Lower lobe of right lung (tissue), 2 donors: ENCODE measurements at regions not wholly inside any gene's neighbourhood (a gene's known extent, or its start where the extent isn't known, plus 50 kb on each side); places are given as distances from the start of the nearest gene placed in this dataset.
"Not testable (repeated sequence)": the region's sequence is repeated elsewhere in the genome, so short reads cannot be mapped to it uniquely, and the experiment has no call there.

Experiments
- ATAC-seq, 2 donors: fragments of 200-7000 bp; cut with Tn5 transposase; one replicate each; pipeline ENCODE4 v1.9.1; 2020 to 2022; ENCODE audit warnings: mild to moderate bottlenecking in 2 of 2, moderate library complexity in 2 of 2
- DNase-seq: peaks from one replicate; pipeline ENCODE4 v3.0.0-alpha.2; 2020
- H3K27ac ChIP-seq: fragments of 200-600 bp; one replicate; pipeline ENCODE4 v1.8.0; 2022
- H3K27me3 ChIP-seq: fragments of 200-600 bp; one replicate; pipeline ENCODE4 v1.8.0; 2022; ENCODE audit warnings: low read depth
- H3K36me3 ChIP-seq: fragments of 200-600 bp; one replicate; pipeline ENCODE4 v1.8.0; 2022; ENCODE audit warnings: mild to moderate bottlenecking
- H3K4me1 ChIP-seq: fragments of 200-600 bp; one replicate; pipeline ENCODE4 v1.8.0; 2022
- H3K4me3 ChIP-seq: fragments of 200-600 bp; one replicate; pipeline ENCODE4 v1.8.0; 2022; ENCODE audit warnings: mild to moderate bottlenecking
- H3K9me3 ChIP-seq: fragments of 200-600 bp; one replicate; pipeline ENCODE4 v1.8.0; 2022
- CTCF ChIP-seq: fragments of 200-600 bp; IDR thresholded peaks from one replicate; pipeline ENCODE4 v1.8.0; 2022; ENCODE audit warnings: antibody characterized with exemption, mild to moderate bottlenecking
- intact Hi-C: fragments of 100-400 bp; cut with DNase I; formaldehyde crosslinking; loops from one replicate; pipeline ENCODE4 v1.11.0; 2022
- donor health status: DM: no; HTN: yes; CAD: no; lungs with severe emphysema.

GRCh38 chr6:71088166-71088565, 131.3 kb upstream of the B3GAT2 start:
- Histone ChIP-seq H3K27me3 (no peaks in the 10 kb centered on the region), H3K4me3 (no peak overlapping the region), H3K27ac (no peak overlapping the region), H3K4me1 (no peaks in the 10 kb centered on the region), H3K9me3 (no peaks in the 10 kb centered on the region), H3K36me3 (no peaks in the 10 kb centered on the region)
- ATAC-seq (no peak), DNase-seq (no peak)
- intact Hi-C loops = no loop called here
- no peak for TF ChIP-seq CTCF

DNA sequence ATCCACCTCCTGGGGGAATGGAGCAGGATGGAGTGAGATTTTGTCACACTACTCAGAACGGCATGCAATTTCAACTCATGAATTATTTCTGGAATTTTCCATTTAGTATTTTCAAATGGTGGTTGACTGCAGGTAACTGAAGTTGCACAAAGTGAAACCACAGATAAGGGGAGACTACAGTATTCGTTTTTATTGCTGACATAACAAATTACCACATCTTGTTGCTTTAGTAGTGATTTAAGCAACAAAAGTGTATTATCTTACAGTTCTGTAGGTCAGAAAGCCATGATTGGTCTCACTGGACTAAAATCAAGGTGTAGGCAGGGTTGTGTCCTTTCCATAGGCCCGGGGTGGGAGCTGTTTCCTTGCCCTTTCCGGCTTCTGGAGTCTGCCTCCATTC, 133.4 kb upstream of the B3GAT2 start:
- no peaks in the 10 kb centered on the region for H3K36me3 ChIP-seq
- no peaks in the 10 kb centered on the region for H3K9me3 ChIP-seq
- DNase-seq (no peak), ATAC-seq (no peak)
- no peak for TF ChIP-seq CTCF
- intact Hi-C loops = no loop called here
- no peaks in the 10 kb centered on the region for H3K27me3 ChIP-seq
- no peak overlapping the region for H3K27ac ChIP-seq
- no peak overlapping the region for H3K4me3 ChIP-seq
- H3K4me1 ChIP-seq = no peaks in the 10 kb centered on the region

- no peaks in the 10 kb centered on the region for H3K36me3 ChIP-seq
- H3K4me1 ChIP-seq = no peaks in the 10 kb centered on the region
- no peak for TF ChIP-seq CTCF
- no peak for DNase-seq
- ATAC-seq = no peak
- H3K9me3 ChIP-seq = no peaks in the 10 kb centered on the region
- H3K4me3 ChIP-seq = no peak overlapping the region
- intact Hi-C loops = no loop called here
- no peaks in the 10 kb centered on the region for H3K27me3 ChIP-seq
- no peak overlapping the region for H3K27ac ChIP-seq
Measured at GRCh38 chr6:71091167-71091566, 134.3 kb upstream of the B3GAT2 start.

- DNase-seq = no peak
- Histone ChIP-seq H3K4me3 (no peak overlapping the region), H3K36me3 (no peaks in the 10 kb centered on the region), H3K4me1 (no peaks in the 10 kb centered on the region), H3K27ac (no peak overlapping the region), H3K9me3 (no peaks in the 10 kb centered on the region), H3K27me3 (no peaks in the 10 kb centered on the region)
- no peak for TF ChIP-seq CTCF
- intact Hi-C loops = no loop called here
- no peak for ATAC-seq
Measured at GRCh38 chr6:71091956-71092355, 135.1 kb upstream of the B3GAT2 start.

DNA sequence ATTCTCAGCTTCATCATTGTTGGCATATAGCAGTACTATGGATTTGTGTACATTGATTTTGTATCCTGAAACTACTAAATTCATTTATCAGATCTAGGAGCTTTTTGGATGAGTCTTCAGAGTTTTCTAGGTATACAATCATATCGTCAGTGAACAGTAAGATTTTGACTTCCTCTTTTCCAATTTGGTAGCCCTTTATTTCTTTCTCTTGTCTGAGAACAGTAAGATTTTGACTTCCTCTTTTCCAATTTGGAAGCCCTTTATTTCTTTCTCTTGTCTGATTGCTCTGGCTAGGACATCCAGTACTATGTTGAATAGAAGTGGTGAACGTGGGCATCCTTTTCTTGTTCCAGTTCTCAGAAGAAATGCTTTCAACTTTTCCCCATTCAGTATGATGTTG, 140.4 kb upstream of the B3GAT2 start:
- H3K27ac ChIP-seq, H3K36me3 ChIP-seq, H3K4me1 ChIP-seq, H3K9me3 ChIP-seq, DNase-seq, intact Hi-C loops, ATAC-seq, H3K4me3 ChIP-seq, H3K27me3 ChIP-seq: not testable (repeated sequence)

DNA sequence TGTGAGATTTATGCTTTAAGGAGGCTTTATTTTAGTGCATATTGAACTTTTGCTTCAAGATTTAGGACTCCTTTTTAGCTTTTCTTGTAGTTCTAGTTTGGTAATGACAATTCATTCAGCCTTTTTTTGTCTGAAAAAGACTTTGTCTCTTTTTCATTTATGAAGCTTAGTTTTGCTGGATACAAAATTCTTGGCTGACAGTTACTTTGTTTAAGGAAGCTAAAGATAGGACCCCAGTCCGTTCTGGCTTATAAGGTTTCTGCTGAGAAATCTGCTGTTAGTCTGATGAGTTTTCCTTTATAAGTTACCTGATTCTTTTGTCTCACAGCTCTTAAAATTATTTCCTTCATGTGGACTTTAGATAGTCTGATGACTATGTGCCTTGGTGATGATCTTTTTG, 142.8 kb upstream of the B3GAT2 start:
- DNase-seq (no peak), ATAC-seq (no peak)
- no peaks in the 10 kb centered on the region for H3K36me3 ChIP-seq
- H3K4me3 ChIP-seq = no peak overlapping the region
- intact Hi-C loops = no loop called here
- no peak for TF ChIP-seq CTCF
- H3K27me3 ChIP-seq = no peaks in the 10 kb centered on the region
- H3K27ac ChIP-seq = no peak overlapping the region
- peaks cover 7% of the 10 kb centered on the region for H3K9me3 ChIP-seq
- H3K4me1 ChIP-seq = no peaks in the 10 kb centered on the region
